M059J (cell line): ENCODE measurements at regions not wholly inside any gene's neighbourhood (a gene's known extent, or its start where the extent isn't known, plus 50 kb on each side); places are given as distances from the start of the nearest gene placed in this dataset.
A peak's percentile ranks its signal among the peaks of the same experiment; 100 is the strongest.

Experiments
- DNase-seq: peaks from one replicate; pipeline ENCODE4 v3.0.0-alpha.2; 2012; ENCODE audit warnings: low read depth

DNA sequence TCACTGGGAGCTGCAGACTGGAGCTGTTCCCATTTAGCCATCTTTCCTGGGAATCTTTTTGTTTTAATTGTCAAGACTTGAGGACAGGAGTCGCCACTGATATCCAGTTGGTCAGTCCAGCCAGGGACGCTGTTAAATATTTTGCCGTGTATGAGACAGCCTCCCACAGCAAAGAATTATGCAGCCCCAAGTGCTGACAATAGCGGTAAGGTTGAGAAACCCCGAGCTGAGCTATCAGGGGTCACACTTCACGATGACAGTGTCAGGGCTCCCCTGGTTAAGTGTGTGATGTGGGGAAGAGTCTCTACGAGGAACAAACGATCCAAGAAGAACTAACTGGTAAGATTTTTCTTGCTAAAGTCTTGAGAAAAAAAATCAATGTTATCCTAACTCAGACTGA lies 372.0 kb upstream of the MPDZ start:
- DNase-seq, result no peak

- DNase-seq, result peak; percentile 62
Measured at GRCh38 chr9:13648676-13649075, 369.2 kb upstream of the MPDZ start.

DNA sequence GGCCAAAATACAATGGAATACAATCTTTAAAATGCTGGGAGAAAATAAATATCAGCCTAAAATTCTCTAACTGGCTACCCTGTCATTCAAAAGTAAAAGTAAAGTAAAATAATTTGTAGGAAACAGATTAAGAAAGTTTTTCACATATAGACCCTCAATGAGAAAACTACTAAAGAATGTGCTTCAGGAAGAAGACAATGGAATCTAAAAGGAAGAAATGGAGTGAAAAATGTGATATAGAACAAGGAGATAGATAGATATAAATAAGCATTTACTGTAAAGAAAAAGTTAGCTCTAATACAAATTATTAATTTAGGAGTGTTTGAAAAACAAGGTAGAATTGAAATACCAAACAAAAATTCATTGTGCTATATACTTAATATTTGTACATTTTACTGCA lies 368.6 kb upstream of the MPDZ start:
- DNase-seq, result no peak

- DNase-seq, result no peak
Measured at GRCh38 chr9:13646500-13647021, 367.1 kb upstream of the MPDZ start.

DNA sequence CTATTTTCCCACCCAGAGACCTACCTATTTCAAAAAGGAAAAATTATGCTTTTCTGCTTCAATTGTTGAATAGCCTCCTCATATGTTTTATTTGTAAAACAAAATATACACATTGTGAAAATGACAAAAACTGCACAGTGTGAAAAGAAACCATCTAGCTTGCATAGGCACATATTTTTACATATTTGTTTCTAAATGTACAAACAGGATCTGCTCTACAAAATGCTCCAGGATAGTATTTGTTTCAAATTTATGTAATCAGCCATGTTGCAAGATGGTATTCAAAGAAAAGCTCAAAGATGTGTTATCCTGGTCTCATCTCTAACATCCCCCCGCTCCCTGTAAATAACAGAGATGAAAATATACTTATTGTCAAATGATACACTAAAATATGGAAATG lies 366.1 kb upstream of the MPDZ start:
- no peak for DNase-seq

DNA sequence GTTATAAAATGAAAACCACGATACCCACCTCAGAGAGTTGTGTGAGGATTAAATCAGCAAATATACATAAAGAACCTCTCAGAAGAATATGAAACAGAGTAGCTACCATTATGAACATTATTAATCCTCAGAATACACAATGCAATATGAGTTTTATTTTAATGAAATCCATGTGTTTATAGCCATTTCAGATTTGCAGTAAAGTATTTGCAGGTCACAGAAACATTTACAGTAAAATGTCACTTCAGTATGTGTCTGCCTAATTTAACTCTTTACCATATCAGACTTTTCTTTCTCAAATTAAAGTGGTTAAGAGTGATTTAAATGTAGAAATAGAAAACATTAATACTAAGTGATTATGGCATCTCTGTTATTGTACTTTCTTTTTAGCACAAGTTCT lies 365.2 kb upstream of the MPDZ start:
- DNase-seq, result no peak

- no peak for DNase-seq
Measured at GRCh38 chr9:13642646-13643045, 363.2 kb upstream of the MPDZ start.

DNA sequence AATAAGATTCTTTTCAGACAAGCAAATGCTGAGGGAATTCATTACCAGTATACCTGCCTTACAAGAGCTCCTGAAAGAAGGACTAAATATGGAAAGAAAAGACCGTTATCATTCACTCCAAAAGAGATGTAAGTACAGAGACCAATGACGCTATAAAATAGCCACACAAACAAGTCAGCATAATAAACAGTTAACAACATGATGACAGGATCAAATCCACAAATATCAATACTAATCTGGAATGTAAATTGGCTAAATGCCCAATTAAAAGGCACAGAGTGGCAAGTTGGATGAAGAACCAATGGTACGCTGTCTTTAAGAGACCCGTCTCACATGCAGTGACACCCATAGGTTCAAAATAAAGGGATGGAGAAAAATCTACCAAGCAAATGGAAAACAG lies 349.6 kb upstream of the MPDZ start:
- DNase-seq, result no peak

- no peak for DNase-seq
Measured at GRCh38 chr9:13628526-13628925, 349.0 kb upstream of the MPDZ start.

- DNase-seq, result no peak
Measured at GRCh38 chr9:13627502-13627901, 348.0 kb upstream of the MPDZ start.

GRCh38 chr9:13627071-13627470 lies 347.6 kb upstream of the MPDZ start:
- DNase-seq, result no peak

DNA sequence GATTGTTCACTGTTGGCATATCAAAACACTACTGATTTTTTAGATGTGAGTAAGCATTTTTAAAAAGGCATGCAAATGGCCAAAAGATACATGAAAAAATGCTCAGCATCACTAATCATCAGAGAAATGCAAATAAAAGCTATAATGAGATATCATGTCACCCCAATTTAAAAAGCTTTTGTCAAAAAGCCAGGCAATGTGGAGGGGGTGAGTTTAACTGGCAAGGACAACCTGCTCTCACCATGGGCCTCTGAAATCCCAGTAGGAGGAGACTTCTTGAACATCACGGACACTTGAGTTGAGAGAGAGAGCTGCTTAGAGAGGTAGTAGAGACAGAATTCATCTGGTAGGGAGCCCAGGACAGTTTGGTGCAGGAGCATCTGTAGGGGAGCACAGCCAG lies 347.1 kb upstream of the MPDZ start:
- no peak for DNase-seq

DNA sequence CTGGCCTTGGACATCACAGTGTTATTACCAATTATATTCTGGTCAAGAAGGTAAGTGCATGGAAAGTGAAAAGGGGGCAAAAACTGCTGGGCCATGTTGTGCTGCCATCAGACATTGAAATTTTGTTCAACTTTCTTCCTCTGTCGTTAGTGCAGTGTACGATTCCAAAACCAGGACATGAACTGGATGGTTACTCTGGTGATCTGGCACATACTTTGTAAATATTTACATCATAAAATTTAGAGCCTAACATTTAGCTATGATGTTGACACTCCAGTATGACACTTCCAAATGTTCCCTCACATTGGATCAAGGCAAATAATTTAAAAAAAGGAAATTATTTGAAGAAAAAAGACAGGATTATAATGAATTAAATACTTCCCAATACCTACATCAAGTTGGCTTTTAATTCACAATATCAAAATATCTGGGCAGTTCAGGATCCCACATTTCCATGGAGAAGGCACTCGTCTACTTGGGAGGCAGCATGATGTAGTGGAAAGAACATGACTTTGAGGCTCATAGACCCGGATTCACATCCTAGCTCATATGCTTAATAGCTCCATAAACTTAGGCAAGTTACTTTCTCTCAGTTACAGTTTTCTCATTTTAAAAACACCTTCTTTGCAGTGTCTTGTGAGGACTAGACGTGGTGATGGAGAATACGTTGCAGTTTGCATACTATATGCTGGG lies 342.5 kb upstream of the MPDZ start:
- no peak for DNase-seq

- DNase-seq, result no peak
Measured at GRCh38 chr9:13616491-13617035, 337.1 kb upstream of the MPDZ start.

DNA sequence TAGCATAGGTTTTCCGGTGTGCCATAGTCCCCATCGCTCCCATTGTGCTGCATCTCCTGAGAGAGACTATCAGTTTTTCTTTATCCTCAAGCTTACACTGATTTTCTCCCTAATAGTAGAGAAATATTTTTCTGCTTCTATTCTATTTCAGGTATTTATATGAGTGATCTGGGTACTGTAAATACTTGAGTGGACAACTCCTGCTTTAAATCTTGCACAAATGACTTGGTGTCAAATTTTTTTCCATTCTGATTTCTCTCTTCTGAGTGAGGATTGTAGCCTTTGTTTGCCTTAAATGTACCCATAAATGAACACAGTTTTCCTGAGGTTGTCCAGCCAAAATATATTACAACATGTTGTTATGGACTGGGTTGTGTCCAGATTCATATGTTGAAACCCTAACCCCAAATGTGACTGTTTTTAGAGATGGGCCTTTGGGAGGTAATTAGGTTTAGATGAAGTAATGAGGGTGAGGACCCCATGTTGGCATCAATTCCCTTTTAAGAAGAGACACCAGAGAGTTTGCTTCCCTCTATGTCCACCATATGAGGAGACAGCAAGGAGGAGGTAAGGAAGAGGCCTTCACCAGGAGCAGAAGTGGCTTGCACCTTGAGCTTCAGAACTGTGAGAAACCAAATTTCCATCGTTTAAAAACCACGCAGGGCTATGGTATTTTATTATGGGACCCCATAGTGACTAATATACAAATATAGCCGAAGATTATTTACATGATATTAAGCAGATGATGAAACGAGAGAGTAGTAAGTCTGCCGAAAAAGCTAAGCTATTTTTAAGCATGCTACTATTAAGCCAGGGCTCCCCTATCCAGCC lies 336.4 kb upstream of the MPDZ start:
- DNase-seq, result no peak

DNA sequence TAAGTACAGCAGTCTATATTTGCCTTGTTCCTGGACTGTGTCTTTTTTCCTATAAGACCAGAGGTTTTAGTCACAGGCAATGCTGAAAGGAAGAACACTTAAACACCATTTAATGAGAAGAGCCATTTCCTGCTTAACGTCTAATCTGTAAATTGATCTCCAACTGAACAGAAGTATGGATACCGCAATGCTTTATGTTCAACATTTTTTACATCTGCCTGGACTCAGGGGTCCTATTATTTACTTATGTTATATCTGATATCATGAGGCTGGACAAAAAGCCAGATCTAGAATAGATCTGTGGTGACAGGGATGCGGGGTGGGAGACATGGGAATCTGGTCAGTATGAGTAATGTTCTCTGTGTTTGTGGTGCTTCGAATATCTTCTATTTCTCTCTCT lies 334.6 kb upstream of the MPDZ start:
- DNase-seq, result no peak

DNA sequence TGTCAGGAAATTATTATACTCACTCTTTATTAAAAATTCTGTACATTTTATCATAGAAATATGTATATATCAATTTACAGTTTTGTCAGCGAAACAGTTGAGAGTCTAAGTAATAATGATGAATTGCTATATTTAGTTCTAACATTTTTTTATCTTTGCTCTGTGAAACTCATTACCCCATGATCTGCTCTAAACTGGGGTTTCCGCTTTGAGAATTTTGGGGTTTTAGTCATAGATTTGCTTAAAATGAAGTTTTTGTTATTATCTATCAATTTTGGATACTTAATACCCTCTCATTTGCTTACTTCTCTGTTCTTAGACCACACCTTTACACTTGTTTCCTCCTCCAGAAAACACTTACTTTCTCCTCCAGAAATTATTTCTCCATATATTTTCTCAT lies 333.8 kb upstream of the MPDZ start:
- no peak for DNase-seq

GRCh38 chr9:13608451-13608850 lies 329.0 kb upstream of the MPDZ start:
- DNase-seq, result no peak

GRCh38 chr9:13607481-13608441 lies 328.3 kb upstream of the MPDZ start:
- DNase-seq, result no peak

- DNase-seq, result no peak
Measured at GRCh38 chr9:13606586-13606985, 327.1 kb upstream of the MPDZ start.

DNA sequence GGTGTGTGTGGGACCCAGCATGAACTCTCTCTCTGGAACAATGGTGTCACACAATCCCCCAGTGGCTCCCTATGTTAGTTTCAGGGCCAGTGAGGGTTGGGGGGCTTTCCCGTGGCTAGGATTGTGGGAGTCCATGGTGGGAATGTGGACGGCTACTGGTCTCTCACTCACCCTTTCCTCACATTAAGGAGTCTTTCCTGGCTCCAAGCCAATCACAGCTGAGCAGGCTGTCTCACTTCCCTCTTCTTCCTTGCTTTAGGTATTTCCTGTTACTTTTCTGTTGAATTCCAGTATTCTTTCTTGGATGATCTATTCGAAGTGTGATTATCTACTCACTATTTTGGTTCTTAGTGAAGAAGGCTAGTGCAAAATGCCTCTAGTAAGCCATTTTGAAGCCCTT lies 324.4 kb upstream of the MPDZ start:
- DNase-seq, result no peak

DNA sequence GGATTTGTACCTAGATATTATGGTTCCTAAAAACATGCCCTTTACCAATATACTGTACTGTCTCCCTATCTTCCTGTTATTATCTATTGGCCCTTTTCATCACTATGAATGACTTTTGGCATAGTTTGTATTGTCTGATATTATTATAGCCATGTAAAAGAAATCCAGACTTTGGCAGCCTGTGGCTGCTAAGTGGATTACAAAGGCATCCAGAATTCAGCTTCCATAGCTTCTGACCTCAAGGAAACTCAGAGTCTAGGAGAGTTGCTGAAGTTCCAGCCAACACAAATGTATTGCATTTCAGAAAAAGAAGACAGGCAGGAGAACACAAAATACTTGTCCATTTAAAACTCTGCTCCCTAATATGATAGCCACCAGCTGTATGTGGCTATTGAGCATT lies 319.2 kb upstream of the MPDZ start:
- DNase-seq, result no peak
